GM23248 (cell line): ENCODE measurements at regions not wholly inside any gene's neighbourhood (a gene's known extent, or its start where the extent isn't known, plus 50 kb on each side); places are given as distances from the start of the nearest gene placed in this dataset.

Experiments used
- EZH2 ChIP-seq: fragments of 200-600 bp; sonication (generic); IDR thresholded peaks from 2 replicates; pipeline ENCODE4 v1.6.1; 2018; ENCODE audit warnings: antibody characterized with exemption, mild to moderate bottlenecking; ENCODE audit not compliant: insufficient read depth, poor library complexity, severe bottlenecking
- EZH2phosphoT487 ChIP-seq: fragments of 200-600 bp; sonication (generic); IDR thresholded peaks from 2 replicates; pipeline ENCODE4 v1.6.1; 2018; ENCODE audit warnings: antibody characterized with exemption, moderate library complexity, mild to moderate bottlenecking, low read depth; ENCODE audit not compliant: insufficient read depth

GRCh38 chr2:134200036-134200618 lies 53.7 kb upstream of the MGAT5 start:
- TF ChIP-seq EZH2 (no peak), EZH2phosphoT487 (no peak)
